GM23248 (cell line): ENCODE measurements at regions not wholly inside any gene's neighbourhood (a gene's known extent, or its start where the extent isn't known, plus 50 kb on each side); places are given as distances from the start of the nearest gene placed in this dataset.
A peak's percentile ranks its signal among the peaks of the same experiment; 100 is the strongest.

ENCODE experiments used
- DNase-seq: peaks from one replicate; pipeline ENCODE4 v3.0.0-alpha.2; 2015
- H2AFZ ChIP-seq: fragments of 200-600 bp; sonication (generic); 2 replicates; pipeline ENCODE4 v1.6.1; 2016; ENCODE audit warnings: antibody characterized with exemption
- H3F3A ChIP-seq: fragments of 200-600 bp; sonication (generic); 2 replicates; pipeline ENCODE4 v1.6.1; 2016; ENCODE audit warnings: mild to moderate bottlenecking, antibody characterized with exemption, mixed run types; ENCODE audit not compliant: insufficient read depth
- H3K27ac ChIP-seq: fragments of 200-600 bp; sonication (generic); 2 replicates; pipeline ENCODE4 v1.5.1; 2016; ENCODE audit warnings: mild to moderate bottlenecking
- H3K27me3 ChIP-seq: fragments of 200-600 bp; sonication (generic); replicated peaks from 2 replicates; pipeline ENCODE4 v1.6.1; 2016; ENCODE audit warnings: mild to moderate bottlenecking; ENCODE audit not compliant: insufficient read depth
- H3K36me3 ChIP-seq: fragments of 200-600 bp; sonication (generic); 2 replicates; pipeline ENCODE4 v1.6.1; 2016; ENCODE audit warnings: low read depth, mild to moderate bottlenecking
- H3K4me1 ChIP-seq: fragments of 200-600 bp; sonication (generic); 2 replicates; pipeline ENCODE4 v1.6.1; 2016; ENCODE audit warnings: mild to moderate bottlenecking; ENCODE audit not compliant: insufficient read depth
- H3K4me2 ChIP-seq: fragments of 200-600 bp; sonication (generic); one replicate; pipeline ENCODE4 v1.6.1; 2016; ENCODE audit warnings: mild to moderate bottlenecking; ENCODE audit not compliant: unreplicated experiment
- H3K4me3 ChIP-seq: fragments of 200-600 bp; sonication (generic); 2 replicates; pipeline ENCODE4 v1.5.1; 2016; ENCODE audit warnings: mild to moderate bottlenecking
- H3K79me2 ChIP-seq: fragments of 200-600 bp; sonication (generic); 2 replicates; pipeline ENCODE4 v1.6.1; 2016; ENCODE audit warnings: mild to moderate bottlenecking; ENCODE audit not compliant: insufficient read depth
- H3K9ac ChIP-seq: fragments of 200-600 bp; sonication (generic); 2 replicates; pipeline ENCODE4 v1.6.1; 2016; ENCODE audit warnings: mild to moderate bottlenecking
- H3K9me2 ChIP-seq: fragments of 200-600 bp; sonication (generic); 2 replicates; pipeline ENCODE4 v1.6.1; 2016; ENCODE audit warnings: mixed run types, mild to moderate bottlenecking, moderate library complexity; ENCODE audit not compliant: insufficient read depth
- H3K9me3 ChIP-seq: fragments of 200-600 bp; sonication (generic); one replicate; pipeline ENCODE4 v1.6.1; 2017; ENCODE audit warnings: low read depth
- H4K20me1 ChIP-seq: fragments of 200-600 bp; sonication (generic); 2 replicates; pipeline ENCODE4 v1.6.0; 2016; ENCODE audit not compliant: insufficient read depth
- EZH2 ChIP-seq: fragments of 200-600 bp; sonication (generic); IDR thresholded peaks from 2 replicates; pipeline ENCODE4 v1.6.1; 2018; ENCODE audit warnings: antibody characterized with exemption, mild to moderate bottlenecking; ENCODE audit not compliant: insufficient read depth, poor library complexity, severe bottlenecking
- EZH2phosphoT487 ChIP-seq: fragments of 200-600 bp; sonication (generic); IDR thresholded peaks from 2 replicates; pipeline ENCODE4 v1.6.1; 2018; ENCODE audit warnings: antibody characterized with exemption, moderate library complexity, mild to moderate bottlenecking, low read depth; ENCODE audit not compliant: insufficient read depth
- WGBS, 2 experiments: methylation state at CpG; one replicate each; pipeline ENCODE4 v1.1.6; 2015 to 2017; ENCODE audit warnings: low lambda C conversion rate in 2 of 2, low coverage in 1 of 2; ENCODE audit errors: missing lambda C conversion rate in 2 of 2; 5-methylcytosine and 5-hydroxymethylcytosine counted together
- in situ Hi-C: fragments of 300-500 bp; cut with MboI; formaldehyde crosslinking; loops from 2 replicates; pipeline ENCODE4 v1.15.0; 2020

DNA sequence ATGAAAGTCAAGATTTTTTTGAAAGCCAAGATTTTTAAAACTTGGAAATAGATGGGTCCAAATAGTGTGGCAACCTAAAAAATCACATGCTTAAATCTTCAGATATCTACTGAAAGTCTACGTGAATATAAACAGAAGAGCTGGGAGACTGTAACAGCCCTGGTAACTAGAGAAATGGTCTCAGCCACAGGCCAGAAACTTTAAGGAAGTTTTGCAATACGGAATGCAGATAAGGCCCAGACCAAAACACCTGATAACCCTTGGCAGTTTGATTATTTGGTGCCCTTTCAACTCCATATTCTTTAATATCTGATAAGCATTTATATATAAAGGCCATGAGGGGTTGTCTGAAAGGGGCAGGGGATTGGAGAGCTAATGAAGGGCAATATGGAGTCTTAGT is 537.3 kb upstream of the TGFBR2 start:
- no peak overlapping the region for H3K4me3 ChIP-seq
- no peaks in the 10 kb centered on the region for H3K36me3 ChIP-seq
- H3K79me2 ChIP-seq = no peaks in the 10 kb centered on the region
- no peak for DNase-seq
- H3K9ac ChIP-seq = no peak overlapping the region
- no peak overlapping the region for H3K4me2 ChIP-seq
- no peaks in the 10 kb centered on the region for H3K27me3 ChIP-seq
- no peaks in the 10 kb centered on the region for H3K9me3 ChIP-seq
- no peak overlapping the region for H3K27ac ChIP-seq
- WGBS, 2 experiments = 71 to 76% methylated on average over 2 of the region's 2 CpGs
- H3K9me2 ChIP-seq = no peaks in the 10 kb centered on the region
- H3F3A ChIP-seq = no peaks in the 10 kb centered on the region
- no peak overlapping the region for H2AFZ ChIP-seq
- in situ Hi-C loops = no loop called here
- no peak for TF ChIP-seq EZH2phosphoT487
- no peak for TF ChIP-seq EZH2
- 0 out of 2 replicates have a peak, but pooled peaks cover 3% of the 10 kb centered on the region for H3K4me1 ChIP-seq
- H4K20me1 ChIP-seq = no peaks in the 10 kb centered on the region

DNA sequence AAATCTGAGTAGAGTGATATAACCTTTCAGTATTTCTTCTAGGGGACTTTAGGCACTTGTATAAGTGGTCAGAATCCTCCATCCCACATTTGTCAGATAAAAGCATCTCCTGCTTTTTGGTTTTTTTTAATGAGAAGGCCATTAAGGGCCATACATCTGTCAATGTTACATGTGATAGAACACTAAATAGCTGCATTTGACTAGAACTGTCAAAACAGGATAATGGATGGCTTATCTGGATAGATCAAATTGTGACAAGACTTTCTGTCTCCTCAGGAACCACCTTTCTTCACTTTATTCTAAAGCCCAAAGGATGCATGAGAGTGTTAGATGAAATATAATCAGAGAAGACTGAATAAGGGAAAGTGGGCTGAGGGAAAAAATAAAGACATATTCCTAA is 533.4 kb upstream of the TGFBR2 start:
- DNase-seq = no peak
- no peaks in the 10 kb centered on the region for H3K9me3 ChIP-seq
- H3K27me3 ChIP-seq = no peaks in the 10 kb centered on the region
- H3K4me2 ChIP-seq = no peak overlapping the region
- H3K27ac ChIP-seq = no peak overlapping the region
- H3K9me2 ChIP-seq = no peaks in the 10 kb centered on the region
- H3K4me3 ChIP-seq = no peak overlapping the region
- in situ Hi-C loops = no loop called here
- no peaks in the 10 kb centered on the region for H3K36me3 ChIP-seq
- no peak overlapping the region for H3K9ac ChIP-seq
- no peaks in the 10 kb centered on the region for H4K20me1 ChIP-seq
- no peaks in the 10 kb centered on the region for H3K79me2 ChIP-seq
- 0 out of 2 replicates have a peak, but pooled peaks cover 3% of the 10 kb centered on the region for H3K4me1 ChIP-seq
- TF ChIP-seq EZH2phosphoT487 = no peak
- no peak for TF ChIP-seq EZH2
- no peaks in the 10 kb centered on the region for H3F3A ChIP-seq
- no peak overlapping the region for H2AFZ ChIP-seq

DNA sequence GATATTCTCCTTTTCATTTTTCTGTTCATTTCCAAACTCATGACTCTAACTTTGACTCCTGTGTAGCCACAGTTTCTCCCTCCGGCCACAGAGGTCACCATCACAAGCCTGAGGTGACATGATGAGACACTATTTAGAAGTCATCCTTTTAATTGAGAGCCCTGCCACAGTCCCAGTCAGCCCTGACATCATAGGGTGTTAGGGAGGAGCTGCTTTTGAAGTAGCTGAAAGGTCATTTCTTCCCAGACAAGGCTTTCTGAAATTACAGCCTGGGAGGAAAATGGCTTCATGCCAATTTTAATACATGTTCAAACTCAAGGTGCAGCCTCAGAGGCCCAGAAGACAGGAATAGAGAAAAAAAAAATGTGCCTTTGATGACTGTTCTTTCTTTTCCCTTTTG is 532.8 kb upstream of the TGFBR2 start:
- H3K9ac ChIP-seq = no peak overlapping the region
- in situ Hi-C loops = no loop called here
- TF ChIP-seq EZH2phosphoT487 (no peak), EZH2 (no peak)
- no peak overlapping the region for H3K27ac ChIP-seq
- H3F3A ChIP-seq = no peaks in the 10 kb centered on the region
- WGBS, 2 experiments = 15 to 31% methylated on average over 1 of the region's 1 CpG
- no peaks in the 10 kb centered on the region for H4K20me1 ChIP-seq
- 0 out of 2 replicates have a peak, but pooled peaks cover 3% of the 10 kb centered on the region for H3K4me1 ChIP-seq
- H3K27me3 ChIP-seq = no peaks in the 10 kb centered on the region
- H3K9me3 ChIP-seq = no peaks in the 10 kb centered on the region
- no peak overlapping the region for H3K4me2 ChIP-seq
- no peak overlapping the region for H2AFZ ChIP-seq
- no peak overlapping the region for H3K4me3 ChIP-seq
- no peaks in the 10 kb centered on the region for H3K36me3 ChIP-seq
- H3K9me2 ChIP-seq = no peaks in the 10 kb centered on the region
- no peaks in the 10 kb centered on the region for H3K79me2 ChIP-seq
- DNase-seq = peak; percentile 37

DNA sequence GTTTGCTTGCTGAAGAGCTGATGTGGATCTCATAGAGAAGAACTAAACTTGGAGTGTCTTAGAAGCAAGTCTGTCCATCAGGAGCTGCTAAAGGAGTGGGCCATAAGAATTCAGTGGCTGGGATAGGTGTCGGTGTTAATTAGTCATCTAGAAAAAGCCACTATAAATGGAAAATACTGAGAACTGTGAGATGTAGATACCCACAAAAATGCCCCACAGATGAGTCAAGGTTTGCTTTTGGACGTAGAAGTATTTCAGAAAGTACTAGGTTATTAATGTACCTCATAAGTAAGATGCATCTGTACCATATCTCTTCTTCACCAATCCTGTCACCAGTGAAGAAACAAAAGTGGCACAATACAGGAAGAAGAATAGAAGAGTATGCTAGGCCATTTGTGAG is 530.9 kb upstream of the TGFBR2 start:
- WGBS, 2 experiments = 76 to 81% methylated on average over 2 of the region's 2 CpGs
- DNase-seq = no peak
- Histone ChIP-seq H3K4me3 (no peak overlapping the region), H3K4me1 (0 out of 2 replicates have a peak, but pooled peaks cover 3% of the 10 kb centered on the region), H2AFZ (no peak overlapping the region), H3K9me3 (no peaks in the 10 kb centered on the region), H3K27me3 (no peaks in the 10 kb centered on the region), H3F3A (no peaks in the 10 kb centered on the region), H3K9ac (no peak overlapping the region), H4K20me1 (no peaks in the 10 kb centered on the region), H3K79me2 (no peaks in the 10 kb centered on the region), H3K27ac (no peak overlapping the region), H3K36me3 (no peaks in the 10 kb centered on the region), H3K4me2 (no peak overlapping the region), H3K9me2 (no peaks in the 10 kb centered on the region)
- in situ Hi-C loops = no loop called here
- no peak for TF ChIP-seq EZH2phosphoT487
- no peak for TF ChIP-seq EZH2

DNA sequence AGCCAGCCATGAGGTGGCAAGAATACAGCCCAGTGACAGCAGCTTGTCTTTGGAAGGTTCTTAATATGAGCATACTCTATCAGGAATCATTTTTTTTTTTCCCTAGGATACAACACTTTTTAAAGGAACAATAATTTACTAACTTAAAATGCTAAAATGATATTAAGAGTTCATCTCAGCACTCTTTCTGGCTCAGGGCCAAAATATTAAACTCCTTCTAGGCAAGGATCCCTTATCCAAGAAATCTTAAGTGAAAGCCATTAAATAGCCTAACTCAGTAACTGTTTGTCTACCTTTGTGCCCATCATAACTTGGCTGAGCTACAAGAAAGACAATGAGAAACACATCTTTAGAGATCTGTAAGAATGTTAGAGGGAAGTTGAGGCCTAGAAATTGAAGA is 529.5 kb upstream of the TGFBR2 start:
- H3K4me1 ChIP-seq = 0 out of 2 replicates have a peak, but pooled peaks cover 3% of the 10 kb centered on the region
- no peak overlapping the region for H3K4me2 ChIP-seq
- no peak overlapping the region for H2AFZ ChIP-seq
- no peaks in the 10 kb centered on the region for H3K36me3 ChIP-seq
- no peaks in the 10 kb centered on the region for H3K9me2 ChIP-seq
- H4K20me1 ChIP-seq = no peaks in the 10 kb centered on the region
- no peak for DNase-seq
- H3K9me3 ChIP-seq = no peaks in the 10 kb centered on the region
- H3K4me3 ChIP-seq = no peak overlapping the region
- no peaks in the 10 kb centered on the region for H3K79me2 ChIP-seq
- TF ChIP-seq EZH2phosphoT487 = no peak
- no peak for TF ChIP-seq EZH2
- no peaks in the 10 kb centered on the region for H3F3A ChIP-seq
- H3K27ac ChIP-seq = no peak overlapping the region
- no peak overlapping the region for H3K9ac ChIP-seq
- no peaks in the 10 kb centered on the region for H3K27me3 ChIP-seq
- in situ Hi-C loops = no loop called here
